ENCODE measurements at regions not wholly inside any gene's neighbourhood (a gene's known extent, or its start where the extent isn't known, plus 50 kb on each side); places are given as distances from the start of the nearest gene placed in this dataset.
"Not testable (repeated sequence)": the region's sequence is repeated elsewhere in the genome, so short reads cannot be mapped to it uniquely, and the experiment has no call there.

DNA sequence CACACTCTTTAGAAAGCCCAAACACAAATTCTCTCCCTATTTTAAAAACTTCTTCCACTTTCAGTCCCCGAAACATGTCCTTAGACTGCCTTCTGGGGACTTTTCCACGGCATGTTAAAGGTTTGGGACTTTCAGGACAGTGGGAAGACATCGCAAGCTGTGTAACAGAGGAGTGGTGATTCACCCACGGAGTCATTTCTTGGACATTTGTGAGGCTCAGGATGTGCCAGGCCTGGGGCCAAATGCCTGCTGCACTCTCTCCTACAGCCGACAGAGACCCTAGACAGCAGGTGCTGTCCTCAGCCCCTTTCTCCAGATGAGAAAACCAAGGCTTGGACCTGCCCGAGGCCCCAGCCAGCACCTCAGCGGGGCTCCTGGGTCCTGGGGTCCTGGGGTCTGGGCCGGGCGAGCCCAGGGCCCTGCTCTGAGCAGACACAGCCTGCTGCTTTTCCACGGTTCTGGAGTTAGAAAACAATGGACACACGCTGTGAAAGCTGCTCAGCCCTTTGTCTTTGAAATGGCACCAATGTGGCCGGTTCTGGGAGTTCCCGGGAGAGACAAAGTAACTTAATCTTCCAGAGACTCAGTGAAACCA, 370.2 kb upstream of the SFSWAP start:
- DNase-seq: no peak

GRCh38 chr12:131341608-131342007, 369.3 kb upstream of the SFSWAP start:
- not testable (repeated sequence) for DNase-seq

GRCh38 chr12:131343436-131343835, 367.5 kb upstream of the SFSWAP start:
- not testable (repeated sequence) for DNase-seq

- DNase-seq: not testable (repeated sequence)
Observed at GRCh38 chr12:131344715-131345520, 366.0 kb upstream of the SFSWAP start.

- DNase-seq: no peak
Observed at GRCh38 chr12:131345521-131346436, 365.1 kb upstream of the SFSWAP start.

GRCh38 chr12:131346555-131347344, 364.1 kb upstream of the SFSWAP start:
- no peak for DNase-seq

DNA sequence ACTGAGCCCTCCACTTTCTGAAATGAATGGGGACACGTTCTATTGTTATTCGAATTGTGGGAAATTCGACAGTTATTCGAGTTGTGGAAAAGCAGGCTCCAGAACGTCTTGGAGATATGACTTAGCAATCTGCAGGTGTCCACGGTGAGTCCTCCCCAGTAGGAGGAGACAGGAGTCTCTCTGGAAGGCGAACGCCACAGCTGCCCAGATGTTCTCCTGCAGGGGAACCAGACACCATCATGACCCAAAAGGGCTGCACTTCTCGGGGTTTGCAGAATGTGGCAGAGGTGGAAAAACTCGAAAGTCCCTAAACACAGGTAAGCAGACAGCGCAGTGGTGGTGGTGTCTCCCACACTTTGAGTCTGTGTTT, 363.6 kb upstream of the SFSWAP start:
- DNase-seq: no peak

DNA sequence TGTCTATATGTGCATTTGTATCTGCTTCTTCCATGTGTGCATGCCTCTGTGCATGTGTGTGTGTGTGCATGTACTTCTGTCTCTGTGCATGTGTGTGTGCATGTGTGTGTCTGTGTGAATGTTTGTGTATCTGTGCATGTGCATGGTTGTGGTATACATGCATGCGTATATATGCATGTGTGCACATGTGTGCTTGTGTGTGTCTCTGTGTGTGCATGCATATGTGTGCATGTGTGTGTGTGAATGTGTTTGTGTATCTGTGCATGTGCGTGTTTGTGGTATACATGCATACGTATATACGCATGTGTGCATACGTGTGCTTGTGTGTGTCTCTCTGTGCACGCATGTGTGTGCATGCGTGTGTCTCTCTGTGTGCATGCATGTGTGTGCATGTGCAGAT, 363.2 kb upstream of the SFSWAP start:
- no peak for DNase-seq

- DNase-seq: no peak
Observed at GRCh38 chr12:131348231-131348630, 362.7 kb upstream of the SFSWAP start.

DNA sequence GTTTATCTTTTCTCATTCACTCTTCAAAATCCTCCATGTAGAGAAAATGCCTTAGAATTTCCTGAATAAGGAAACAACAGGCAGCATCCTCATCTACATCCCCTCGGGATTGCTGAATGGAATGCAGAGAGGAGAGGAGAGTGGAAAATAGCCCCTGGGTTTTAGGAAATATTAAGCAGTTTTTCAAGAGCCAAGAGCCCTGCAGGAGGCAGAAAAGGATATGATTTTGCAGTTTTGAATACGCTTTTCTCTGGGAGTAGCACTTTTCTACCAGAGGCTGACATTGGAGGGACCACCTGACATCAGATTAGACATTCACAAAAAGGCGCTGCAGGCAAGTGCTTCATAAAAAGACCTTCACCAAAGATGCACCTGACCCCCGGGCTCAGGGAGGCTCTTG, 362.2 kb upstream of the SFSWAP start:
- DNase-seq: peak; percentile 35

DNA sequence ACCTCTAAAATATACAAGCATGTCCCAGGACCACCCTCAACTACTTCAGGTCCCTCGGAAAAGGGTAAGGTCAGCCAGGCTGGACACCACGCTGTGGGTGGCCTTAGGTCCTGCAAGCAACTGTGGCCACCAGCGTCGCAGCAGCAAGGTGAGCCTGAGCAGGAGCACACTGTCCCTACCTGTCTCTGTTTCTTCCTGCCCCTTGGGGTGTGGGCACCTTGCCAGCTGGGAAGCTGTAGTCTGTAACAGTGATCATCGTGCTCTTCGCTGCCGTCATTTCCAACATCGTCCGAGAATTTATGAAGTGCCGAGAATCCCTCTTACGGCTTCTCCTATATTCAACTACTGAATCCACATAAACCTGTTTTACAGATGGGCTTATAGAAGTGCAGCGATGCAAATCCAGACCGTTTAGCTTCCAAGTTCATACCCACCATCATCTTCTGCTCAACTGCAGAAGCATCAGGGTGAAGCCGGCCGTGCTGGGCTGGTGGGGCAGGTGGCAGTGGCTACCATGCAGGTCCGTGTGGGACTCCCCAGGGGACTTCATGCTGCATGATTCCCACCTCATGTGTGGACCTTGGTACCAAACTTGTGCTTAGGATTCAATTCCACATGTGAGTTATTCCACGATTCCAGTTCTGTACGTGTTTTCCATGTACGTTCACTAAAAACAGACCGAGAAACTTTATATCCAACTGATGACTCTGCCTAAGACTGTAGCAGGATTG, 361.3 kb upstream of the SFSWAP start:
- no peak for DNase-seq

- no peak for DNase-seq
Observed at GRCh38 chr12:131350943-131351318, 360.0 kb upstream of the SFSWAP start.

- no peak for DNase-seq
Observed at GRCh38 chr12:131351319-131352028, 359.4 kb upstream of the SFSWAP start.

- DNase-seq: no peak
Observed at GRCh38 chr12:131352296-131352900, 358.5 kb upstream of the SFSWAP start.

DNA sequence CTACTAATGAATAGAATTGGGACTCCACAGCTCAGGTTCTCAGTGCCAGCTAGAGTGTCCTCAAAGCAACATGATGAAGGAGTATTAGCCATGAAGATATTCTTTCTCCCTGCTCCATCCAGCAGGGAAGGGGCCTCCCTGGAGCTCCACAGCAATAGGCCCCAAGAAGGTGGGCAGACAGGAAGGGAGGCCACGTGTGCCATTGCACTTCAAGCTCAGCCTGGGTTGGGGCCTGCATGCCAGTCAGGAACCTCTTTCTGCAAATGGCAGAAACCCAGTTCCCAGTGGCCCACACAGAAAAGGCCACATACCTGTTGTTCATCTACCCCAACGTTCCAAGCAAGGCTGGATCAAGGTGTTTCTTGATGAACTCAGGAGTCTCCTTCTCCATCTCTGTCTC, 357.5 kb upstream of the SFSWAP start:
- no peak for DNase-seq

- no peak for DNase-seq
Observed at GRCh38 chr12:131353826-131354225, 357.1 kb upstream of the SFSWAP start.

DNA sequence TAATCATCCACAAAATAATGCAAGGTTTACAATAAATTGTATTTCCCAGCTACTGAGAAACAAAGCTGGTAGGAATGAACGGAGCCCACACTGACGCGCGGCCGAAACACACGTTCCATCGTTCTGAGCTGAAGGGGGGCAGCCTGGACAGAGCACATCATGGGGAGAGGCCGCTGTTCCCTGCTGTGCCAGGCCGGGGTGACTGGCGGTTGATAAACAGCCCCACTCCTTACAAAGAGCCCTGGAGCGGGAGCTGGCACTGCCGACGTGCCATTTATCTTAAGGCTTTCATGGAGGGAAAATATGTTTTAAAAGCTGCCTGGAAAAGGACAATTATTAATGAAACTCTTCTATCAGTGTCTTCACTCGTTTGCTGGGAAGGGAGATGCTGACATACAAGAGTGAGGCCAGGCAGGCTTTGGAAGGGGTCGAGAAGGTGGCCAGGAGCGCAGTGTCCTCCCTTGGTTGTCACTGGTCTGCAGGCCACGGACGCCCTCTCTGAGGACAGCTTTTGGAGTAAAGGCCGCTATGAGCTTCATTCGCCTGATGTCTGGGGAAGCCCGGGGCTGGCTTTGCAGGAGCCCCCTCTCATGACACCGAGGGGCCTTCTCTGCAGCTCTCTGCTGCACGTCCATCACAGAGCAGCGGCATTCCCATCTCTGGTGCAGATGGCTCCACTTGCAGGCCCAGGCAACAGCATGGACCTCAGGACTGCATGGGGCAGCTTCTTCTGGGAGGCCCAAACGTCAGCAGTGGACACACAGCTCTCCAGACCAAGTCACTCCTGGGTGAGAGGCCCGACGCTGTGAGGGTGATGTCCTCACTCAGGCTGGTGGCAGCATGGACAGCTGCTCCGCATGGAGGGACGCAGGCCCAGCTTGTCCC, 355.3 kb upstream of the SFSWAP start:
- no peak for DNase-seq

- DNase-seq: no peak
Observed at GRCh38 chr12:131356485-131357184, 354.3 kb upstream of the SFSWAP start.
